GM21367 (cell line): ENCODE measurements at regions not wholly inside any gene's neighbourhood (a gene's known extent, or its start where the extent isn't known, plus 50 kb on each side); places are given as distances from the start of the nearest gene placed in this dataset.
"Not testable (repeated sequence)": the region's sequence is repeated elsewhere in the genome, so short reads cannot be mapped to it uniquely, and the experiment has no call there.

ENCODE experiments used
- ATAC-seq: cut with Tn5 transposase; IDR thresholded peaks from one replicate; pipeline ENCODE4 v1.9.1; 2021; ENCODE audit not compliant: unreplicated experiment

DNA sequence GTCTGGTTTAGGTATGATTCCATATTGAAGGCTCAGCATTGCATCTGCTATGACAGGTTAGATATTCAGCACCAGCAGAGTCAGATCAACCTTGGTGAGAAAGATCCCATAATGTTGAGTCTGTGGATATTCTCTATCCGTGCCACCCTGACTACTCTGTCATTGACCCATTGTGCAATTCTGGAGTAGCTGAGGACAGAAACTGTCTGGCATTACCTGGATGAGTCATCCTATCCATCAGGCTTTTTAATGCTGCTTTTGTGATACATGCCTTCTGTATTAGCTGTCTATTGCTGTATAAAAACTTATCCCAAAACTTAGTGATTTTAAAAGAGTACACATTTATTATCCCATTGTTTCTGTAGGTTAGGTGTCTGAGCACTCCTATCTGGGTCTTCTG, 189.1 kb upstream of the FAT3 start:
- no peak for ATAC-seq

DNA sequence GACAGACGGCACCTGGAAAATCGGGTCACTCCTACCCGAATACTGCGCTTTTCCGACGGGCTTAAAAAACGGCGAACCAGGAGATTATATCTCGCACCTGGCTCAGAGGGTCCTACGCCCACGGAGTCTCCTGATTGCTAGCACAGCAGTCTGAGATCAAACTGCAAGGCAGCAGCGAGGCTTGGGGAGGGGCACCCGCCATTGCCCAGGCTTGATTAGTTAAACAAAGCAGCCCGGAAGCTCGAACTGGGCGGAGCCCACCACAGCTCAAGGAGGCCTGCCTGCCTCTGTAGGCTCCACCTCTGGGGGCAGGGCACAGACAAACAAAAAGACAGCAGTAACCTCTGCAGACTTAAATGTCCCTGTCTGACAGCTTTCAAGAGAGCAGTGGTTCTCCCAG, 197.5 kb upstream of the FAT3 start:
- ATAC-seq = not testable (repeated sequence)

DNA sequence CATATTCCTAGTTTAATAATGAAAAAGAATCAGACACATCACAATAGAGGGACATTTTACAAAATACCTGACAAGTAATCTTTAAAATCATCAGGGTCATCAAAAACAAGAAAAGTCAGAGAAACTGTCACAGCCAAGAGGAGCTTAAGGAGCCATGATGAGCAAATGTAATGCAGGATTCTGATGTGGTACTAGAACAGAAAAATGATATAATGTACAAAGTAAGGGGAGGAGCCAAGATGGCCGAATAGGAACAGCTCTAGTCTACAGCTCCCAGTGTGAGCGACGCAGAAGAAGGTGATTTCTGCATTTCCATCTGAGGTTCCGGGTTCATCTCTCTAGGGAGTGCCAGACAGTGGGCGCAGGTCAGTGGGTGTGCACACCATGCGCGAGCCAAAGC, 198.0 kb upstream of the FAT3 start:
- no peak for ATAC-seq

DNA sequence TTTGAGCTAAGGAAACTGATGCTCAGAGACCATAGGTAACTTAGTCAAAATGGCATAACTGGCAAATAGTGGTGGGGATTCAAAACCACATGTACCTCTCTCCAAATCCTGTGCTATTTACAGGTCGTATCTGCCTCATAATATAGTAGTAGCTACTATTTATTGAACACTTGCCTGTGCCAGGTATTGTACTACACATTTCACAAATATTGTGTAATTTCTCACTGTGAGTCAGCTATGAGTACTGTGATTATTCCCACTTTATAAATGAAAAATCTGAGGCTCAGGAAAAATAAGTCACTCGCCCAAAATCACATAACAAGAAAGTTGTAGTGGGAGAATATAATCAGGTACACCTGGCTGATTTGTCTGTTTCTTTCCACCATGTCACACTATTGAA, 199.8 kb upstream of the FAT3 start:
- ATAC-seq = no peak

DNA sequence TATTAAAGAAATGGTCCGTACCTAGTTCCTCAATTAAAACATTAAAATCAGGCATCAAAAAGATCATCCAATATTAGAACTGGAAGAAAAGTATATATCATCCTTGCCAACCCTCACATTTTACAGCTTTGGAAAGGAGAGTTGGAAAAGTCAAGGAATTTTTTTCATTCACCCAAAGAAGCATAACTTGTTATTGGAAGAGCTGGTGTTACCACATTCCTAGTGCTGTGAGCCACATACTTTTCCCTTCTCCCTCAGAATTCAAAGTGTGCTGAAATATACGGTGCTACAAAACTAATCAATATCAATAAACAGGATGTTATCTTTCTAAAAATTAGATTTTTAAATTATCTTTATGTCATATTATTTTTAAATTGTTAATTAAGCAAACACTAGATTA, 202.1 kb upstream of the FAT3 start:
- ATAC-seq = no peak

DNA sequence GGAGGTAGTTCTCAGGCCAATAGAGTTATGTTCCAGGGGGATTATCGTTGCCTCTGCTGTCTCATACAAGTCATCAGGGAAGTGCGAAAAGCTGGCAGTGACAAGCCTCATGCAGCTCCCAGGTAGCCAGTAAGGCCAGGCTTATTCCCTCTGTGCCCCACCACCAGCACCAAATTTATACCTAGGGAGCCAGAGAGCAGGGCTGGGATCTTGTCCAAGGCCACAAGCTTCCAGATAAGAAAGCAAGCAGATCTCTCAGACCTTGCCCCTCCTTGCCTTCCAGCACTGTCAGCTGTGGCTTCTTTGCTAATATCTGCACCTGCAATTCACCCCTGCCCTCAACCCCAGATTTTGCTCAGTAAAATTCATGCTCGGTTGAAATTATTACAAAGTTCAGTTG, 206.3 kb upstream of the FAT3 start:
- ATAC-seq = no peak

DNA sequence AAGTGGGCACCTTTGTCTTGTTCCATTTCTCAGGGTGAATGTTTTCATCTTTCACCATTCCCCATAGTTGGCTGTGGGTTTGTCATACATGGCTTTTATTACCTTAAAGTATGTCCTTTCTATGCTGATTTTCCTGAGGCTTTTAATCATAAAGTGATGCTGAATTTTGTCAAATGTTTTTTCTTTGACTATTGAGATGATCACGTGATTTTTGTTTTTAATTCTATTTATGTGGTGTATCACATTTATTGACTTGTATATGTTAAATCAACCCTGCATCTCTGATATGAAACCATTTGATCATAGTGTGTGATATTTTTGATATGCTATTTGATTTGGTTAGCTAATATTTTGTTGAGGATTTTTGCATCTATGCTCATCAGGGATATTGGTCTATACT, 216.4 kb upstream of the FAT3 start:
- no peak for ATAC-seq

DNA sequence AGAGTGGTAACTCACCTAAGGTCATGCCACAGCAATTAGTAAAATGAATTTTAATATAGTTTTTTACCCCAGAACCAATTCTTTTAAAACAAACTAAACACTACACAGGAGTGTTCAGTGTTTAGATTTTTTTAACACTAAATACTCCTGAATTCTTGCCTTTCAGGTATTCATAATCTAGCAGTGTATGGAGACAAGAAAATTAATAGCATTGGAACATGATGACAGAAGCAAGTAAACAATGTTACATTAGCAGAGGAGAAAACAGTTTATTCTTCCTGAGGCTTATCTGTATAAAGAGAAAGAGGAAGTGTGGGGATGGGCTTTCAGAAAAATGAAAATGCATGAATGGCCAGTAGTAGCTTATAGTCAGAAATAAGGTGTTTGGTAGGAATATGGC, 222.1 kb upstream of the FAT3 start:
- ATAC-seq = no peak

DNA sequence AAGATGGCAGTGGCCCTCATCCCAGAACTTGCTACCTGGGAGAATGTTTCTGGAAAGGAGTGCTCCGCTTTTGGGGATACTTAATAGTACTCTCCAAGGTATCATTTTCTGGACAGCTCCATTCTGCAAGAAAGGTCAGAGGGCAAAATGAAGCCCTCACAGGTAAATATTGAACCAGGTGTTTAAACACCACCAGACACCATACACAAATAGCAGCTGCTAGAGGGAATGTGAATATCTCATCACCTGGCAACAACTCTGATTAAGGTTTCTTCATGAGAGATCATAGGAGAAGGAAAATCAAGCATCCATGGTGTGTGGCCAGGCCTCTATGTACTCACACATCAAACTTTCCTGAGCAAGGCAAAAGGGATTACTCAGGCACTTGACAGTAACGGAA, 226.1 kb upstream of the FAT3 start:
- ATAC-seq = no peak

DNA sequence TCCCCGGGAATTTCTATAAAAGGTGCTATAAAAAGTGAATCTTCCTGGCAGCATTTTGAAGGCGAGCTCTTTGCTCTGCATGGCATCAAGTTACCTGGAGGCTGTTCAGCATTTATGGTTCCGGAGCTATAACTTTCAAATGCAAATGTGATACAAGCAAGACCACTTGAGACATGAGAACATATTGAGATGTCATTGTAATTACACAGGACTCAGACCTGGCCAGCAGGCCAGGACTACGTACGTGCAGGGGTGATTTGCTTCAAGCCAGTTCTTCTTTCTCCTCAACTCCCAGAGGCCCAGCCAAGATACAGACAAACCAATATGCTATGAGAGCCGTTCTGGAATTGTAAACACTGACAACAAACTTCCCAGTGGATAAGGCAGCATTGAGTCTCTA, 227.4 kb upstream of the FAT3 start:
- no peak for ATAC-seq

DNA sequence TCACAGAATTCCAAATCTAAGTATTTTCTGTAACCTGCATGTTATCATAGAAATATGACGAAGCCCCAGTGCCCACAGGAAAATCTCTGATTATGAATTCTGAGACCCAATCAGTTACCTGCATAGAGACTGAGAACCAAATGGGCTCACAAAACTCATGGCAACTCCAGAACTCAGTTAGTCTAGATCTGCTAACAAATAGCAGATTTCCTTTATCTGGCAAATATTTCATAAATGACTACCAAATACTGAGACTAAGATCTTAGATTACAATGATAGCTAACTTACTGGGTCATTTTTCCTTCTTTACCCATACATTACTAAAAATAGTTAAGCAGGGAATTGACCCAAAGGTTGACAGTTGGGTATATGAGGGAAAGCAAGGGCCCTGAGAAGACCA, 228.1 kb upstream of the FAT3 start:
- ATAC-seq = no peak

DNA sequence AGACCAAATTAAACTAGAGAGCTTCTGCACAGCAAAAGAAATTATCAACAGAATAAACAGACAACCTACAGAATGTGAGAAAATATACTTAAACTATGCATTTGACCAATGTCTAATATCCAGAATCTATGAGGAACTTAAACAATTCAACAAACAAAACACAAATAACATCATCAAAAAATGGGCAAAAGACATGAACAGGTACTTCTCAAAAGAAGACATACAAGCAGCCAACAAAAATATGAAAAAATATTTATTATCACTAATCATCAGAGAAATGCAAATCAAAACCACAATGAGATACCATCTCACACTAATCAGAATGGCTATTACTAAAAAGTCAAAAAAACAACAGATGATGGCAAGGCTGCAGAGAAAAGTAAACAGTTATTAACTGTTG, 236.2 kb upstream of the FAT3 start:
- not testable (repeated sequence) for ATAC-seq

DNA sequence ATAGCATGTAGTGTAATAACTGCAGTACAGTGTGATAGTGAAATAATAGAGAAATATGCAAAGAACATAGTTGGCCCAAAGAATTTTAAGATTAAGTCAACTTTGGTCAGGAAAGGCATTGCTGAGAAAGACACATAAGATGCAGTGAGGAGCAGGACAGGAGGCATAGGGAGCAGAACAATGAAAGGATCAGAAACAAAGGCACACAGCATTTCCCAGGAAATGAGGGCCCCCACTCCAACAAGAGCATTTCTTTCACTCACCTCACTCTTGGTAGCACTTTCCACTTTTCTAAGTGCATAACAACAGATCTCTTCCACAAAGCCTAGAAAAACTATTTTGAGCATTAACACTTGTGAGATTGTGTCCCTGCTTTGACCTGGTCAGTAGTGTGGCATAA, 238.4 kb upstream of the FAT3 start:
- ATAC-seq = no peak

DNA sequence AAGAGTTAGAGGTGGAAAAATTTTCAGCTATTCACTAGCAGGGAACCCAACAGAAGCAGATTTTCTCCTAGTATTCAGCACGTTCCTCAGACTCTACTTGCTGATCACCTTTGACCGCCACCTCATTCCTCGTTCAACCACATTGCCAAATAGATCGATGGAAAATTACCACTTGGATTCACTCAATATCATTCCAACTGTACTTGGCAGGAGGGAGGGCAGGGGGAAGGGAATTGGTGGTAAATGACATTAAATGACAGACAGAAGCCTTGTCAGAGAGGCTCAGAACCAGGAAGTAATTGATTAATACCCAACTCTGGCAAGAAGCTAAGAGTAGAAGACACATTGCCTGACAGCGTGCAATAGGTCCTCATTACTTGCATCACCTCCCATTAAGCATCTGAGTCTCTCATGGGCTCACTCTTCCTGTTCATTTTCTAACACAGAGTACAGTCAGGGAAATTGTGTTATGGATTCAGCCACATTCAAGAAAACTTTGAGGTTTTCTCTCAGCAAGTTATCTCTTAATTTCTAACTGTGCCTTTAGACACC, 240.5 kb upstream of the FAT3 start:
- no peak for ATAC-seq

DNA sequence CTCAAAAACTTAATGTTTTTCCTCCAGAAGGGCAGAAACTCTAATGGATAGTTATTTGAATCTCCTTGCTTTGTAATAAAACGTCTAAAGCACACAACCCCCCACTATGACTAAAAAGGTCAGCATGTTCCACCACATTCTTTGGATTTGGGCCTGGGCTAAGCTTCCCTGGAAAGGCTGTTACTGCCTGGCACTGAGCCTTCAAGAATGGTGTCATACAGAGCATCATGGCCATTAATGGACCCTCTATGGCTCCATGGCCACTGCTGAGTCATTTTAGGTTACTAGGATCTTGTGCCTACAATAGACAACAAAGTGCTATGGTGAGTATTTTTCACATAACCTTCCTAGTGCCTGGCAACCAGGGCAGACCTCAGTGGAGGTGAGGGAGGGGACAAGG, 242.6 kb upstream of the FAT3 start:
- no peak for ATAC-seq

DNA sequence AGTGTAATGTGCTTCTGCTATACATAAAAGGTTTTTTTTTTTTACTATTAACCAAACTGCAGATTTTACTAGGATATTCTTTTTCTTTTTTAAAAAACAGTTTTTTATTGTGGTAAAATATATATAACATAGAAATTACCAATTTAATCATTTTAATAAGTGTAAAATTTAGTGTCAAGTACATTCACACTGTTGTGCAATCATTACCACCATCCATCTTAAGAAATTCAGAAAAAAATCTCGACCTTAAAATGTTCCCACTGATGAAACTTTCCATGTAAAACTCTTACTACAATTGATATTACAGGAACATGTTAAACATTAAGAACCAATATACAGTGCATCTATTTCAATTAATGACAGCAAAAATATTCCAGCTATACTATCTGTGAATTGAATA, 244.8 kb upstream of the FAT3 start:
- ATAC-seq = no peak

DNA sequence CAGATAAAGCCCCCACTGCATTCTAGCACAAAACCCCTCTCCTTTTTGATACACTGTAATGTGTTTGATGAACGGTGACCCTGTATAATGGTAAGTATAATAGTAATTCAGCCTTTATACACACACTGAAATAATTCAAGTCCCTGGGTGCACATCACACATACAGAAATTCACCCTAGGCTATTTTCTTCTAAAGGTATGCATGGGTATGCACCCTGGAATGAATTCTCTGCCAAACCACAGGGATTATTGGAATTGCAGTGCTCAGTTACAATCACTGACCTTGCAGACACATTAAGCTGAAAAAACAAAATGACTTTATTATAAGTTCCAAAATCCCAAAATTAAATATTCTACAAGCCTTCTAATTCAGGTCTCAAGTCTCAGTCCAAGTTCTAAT, 245.9 kb upstream of the FAT3 start:
- no peak for ATAC-seq

DNA sequence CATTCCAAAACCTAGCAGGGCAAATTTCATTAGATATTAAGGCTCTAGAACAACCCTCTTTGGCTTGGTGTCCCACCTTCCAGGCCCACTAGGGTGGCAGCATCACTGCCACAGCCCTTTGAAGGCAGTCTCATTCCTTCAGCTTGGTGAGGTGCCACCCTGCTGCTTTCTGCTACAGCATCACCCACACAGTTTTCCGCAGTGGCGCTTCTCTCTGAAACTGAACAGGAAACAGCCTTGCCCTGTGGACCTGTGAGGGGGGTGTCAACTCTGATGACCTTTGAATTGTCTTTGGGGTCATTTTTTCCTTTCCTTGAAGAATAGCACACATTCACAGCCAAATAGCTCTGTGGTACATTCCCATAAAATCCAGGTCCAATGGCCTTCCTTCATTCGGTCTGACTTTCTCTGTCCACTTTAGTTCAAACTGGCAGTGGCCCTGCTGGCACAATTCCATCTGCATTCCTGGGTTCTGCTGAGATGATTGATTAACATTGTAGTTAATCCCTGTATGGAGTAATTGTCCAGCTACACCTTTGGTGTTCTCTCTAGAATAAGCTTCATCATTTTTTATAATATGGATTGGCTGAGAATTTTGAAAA, 251.9 kb upstream of the FAT3 start:
- no peak for ATAC-seq

DNA sequence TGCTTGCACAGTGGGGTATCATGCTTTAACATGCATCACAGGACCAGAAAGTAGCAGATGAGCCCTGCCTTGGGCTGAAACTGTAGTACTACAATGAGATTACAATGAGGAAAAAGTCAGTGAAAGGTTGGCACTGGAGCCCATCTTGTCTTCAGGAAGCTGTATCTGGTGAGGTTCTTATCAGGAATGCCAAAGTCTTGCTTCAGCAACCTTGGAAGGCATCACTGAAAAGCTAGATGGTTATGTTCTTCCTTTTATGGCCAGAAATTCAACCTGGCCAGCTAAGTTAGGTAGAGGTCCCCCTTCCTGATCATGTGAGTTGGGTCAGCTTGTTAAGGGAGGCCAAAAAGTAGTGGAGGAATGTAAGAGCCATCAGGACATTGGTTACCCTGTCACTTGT, 254.0 kb upstream of the FAT3 start:
- no peak for ATAC-seq

DNA sequence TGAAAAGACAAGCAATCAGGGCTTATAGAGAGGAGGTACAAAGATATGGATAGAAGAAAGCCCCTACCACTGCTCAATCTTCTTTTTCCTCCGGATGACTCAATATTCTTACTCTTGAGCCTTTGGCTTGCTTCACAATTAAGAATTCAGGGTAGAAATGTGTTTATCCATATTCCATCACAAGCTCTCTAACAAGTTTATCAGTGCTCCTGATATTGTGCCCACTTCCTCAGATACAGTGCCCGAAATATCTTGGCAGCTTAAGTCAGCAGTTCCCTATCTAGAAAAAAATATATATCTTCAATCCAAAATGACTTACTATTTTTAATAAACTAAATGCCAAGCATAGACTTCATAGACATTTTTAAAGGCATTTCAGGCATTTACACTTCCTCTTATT, 255.1 kb upstream of the FAT3 start:
- ATAC-seq = no peak

DNA sequence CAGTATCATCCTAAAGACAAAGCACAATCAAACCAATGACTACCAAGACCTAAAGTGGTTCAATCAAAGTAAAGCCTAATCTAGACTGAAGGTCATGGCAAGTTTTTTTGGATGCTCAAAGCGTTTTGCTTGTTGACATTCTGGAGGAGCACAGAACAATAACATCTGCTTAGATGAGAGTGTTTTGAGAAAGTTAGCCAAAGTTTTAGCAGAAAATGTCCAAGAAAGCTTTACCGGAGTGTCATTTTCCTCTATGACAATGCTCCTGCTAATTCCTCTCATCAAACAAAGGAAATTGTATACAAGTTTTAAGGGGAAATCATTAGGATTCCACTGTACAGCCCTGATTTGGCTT, 256.9 kb upstream of the FAT3 start:
- no peak for ATAC-seq

DNA sequence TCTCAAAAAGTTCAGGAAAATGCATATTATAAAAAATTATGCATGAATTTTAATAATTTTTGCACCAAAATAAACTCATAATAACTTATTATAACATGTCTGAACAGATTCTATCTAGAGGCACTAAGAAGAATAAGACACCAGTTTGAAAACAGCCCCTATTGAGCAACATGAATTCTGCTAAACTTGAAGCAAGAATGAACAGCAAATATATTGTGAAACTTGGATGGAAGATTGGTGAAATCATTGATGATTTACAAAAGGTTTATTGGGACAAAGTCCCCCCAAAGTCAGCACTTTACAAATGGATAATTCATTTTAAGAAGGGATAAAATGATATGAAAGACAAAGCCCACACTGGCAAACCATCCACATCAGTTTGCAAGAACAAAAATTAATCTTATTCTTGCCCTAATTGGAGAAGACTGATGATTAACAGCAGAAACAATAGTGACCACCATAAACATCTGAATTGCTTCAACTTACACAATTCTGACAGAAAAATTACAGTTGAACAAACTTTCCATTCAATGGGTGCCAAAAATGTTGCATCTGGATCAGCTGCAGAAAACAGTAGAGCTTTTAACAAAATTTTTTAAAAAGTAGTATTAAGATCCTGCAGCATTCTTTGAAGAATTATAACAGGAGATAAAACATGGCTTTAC, 257.5 kb upstream of the FAT3 start:
- ATAC-seq = no peak

DNA sequence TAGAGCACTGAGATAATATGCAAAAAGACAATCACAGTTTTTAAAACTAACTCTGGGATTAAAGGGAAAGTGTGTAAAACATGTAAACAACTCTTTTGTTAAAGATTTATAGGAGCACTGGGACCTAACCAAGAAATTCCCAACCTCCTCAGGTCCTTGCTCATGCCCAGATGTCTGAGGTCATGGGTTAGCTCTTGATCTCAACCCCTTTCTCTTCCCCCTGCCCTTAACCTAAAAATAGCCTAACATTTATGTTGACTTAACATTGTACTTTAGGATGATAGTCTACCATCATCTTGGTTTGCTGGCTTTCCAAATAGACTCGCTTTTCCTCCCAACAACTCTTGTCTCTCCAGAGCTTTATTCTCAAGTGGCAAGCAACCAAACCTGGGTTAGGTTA, 258.2 kb upstream of the FAT3 start:
- ATAC-seq = no peak
